Activated CD4-positive, alpha-beta T cell treated with anti-CD3 and anti-CD28 coated beads, Interleukin-2, amount 50 U/mL, for 16 hours (primary cell): ENCODE measurements at regions not wholly inside any gene's neighbourhood (a gene's known extent, or its start where the extent isn't known, plus 50 kb on each side); places are given as distances from the start of the nearest gene placed in this dataset.
A peak's percentile ranks its signal among the peaks of the same experiment; 100 is the strongest.
"Not testable (repeated sequence)": the region's sequence is repeated elsewhere in the genome, so short reads cannot be mapped to it uniquely, and the experiment has no call there.

ENCODE experiments used
- DNase-seq: peaks from one replicate; pipeline ENCODE4 v3.0.0-alpha.2; 2020

DNA sequence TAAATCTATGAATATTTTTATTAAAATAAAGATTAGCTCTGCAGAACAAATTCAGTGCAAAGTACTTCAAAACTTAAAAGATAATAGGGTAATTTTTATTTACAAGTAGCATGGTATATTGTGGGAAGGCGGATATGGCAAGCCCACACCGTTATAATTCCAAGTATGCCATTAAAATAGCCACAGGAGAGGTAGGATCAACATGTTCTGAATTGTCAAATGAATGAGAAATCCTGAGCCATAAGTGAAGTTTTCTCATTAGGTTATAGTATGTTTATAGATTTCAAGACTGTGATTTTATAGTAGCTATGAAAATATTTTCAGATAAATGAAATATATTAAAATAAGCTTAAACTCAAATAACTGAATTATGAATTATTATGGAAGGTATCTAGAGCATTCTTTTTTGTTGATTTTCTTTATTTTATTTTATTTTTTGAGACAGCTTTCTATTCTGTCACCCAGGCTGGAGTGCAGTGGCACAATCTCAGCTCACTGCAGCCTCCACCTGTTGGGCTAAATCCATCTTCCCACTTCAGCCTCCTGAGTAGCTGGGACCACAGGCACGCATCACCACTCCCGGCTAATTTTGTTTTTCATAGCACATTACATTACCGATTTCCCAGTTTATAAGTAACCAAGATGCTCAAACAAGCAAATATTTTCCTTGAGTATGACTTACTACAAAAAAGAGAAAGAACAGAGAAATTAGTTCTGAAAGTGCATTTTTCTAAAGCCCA lies 956.6 kb downstream of the GATA3 start:
- DNase-seq: no peak

GRCh38 chr10:9012312-9012711 lies 957.8 kb downstream of the GATA3 start:
- no peak for DNase-seq

DNA sequence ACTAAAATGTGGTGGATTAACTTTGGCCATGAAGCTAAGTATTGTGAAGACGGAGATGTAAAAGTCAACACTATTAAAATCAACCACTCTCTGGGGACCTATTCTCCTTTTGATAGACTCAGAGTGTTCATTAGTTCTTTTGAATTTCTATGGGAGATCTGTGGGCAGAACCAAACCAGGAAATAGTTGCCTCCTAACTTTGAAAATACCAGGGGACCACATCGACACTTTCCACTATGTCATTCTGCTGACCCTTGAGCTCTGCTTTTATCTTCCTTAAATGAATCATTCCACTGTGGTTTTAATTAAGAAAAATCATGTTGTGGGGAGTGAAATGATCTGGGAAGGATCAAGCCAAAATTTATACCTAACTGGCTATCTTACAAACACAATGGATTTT lies 960.5 kb downstream of the GATA3 start:
- DNase-seq: no peak

DNA sequence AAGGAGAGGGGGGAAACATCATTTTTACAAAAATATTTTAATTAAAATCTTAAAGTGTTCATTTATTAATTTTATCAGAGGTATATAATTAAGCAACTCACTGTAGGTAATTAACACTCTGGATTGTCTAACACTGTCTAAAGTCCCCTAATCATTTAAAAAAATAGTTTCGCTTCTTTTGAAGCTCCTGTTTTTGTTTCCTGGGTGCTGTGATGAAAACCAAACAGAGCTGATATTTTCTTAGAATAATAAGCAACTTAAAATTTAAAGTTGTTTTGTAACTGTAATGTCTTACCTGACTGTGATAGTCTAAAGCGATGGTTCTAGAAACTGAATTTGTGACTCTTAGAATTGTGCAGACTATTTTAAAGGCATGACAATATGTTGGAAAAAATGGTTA lies 961.0 kb downstream of the GATA3 start:
- no peak for DNase-seq

- no peak for DNase-seq
Measured at GRCh38 chr10:9016930-9017329, 962.4 kb downstream of the GATA3 start.

- no peak for DNase-seq
Measured at GRCh38 chr10:9018195-9019173, 964.0 kb downstream of the GATA3 start.

DNA sequence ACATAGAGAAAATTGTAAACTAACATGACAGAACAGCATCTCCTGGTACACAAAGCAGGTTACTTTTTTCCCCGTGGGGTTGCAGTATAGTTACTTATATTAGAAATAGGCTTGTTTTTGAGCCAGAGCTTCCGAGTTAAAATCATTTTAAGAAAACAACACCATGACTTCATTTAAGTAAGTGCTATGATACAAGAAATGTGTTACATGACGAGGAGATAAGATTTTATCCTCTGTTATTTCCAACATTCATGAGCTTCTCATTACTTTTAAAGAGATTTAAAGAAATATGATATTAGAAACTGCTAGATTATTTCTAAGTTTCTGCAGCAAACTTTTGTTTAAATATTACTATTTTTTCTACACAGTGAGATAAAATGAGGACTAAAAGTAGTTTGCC lies 968.7 kb downstream of the GATA3 start:
- no peak for DNase-seq

DNA sequence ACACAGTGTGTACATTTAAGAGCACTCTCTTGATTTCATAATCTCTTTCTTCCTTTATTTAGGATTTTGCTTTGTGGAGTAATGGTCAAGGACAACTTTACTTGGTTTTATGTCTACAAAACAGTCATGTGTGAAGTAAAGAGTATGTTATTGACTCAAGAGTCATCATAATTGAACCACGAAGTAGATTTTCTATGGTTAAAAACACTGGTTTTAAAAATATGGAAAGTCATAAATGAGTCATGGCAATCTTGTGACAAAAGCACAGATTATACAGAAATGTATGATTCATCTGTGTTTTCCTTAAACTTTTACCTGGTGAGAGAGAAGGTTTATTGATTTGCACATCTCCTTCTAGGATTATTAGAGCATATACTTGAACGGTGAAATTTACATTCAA lies 969.7 kb downstream of the GATA3 start:
- DNase-seq: peak; percentile 66

DNA sequence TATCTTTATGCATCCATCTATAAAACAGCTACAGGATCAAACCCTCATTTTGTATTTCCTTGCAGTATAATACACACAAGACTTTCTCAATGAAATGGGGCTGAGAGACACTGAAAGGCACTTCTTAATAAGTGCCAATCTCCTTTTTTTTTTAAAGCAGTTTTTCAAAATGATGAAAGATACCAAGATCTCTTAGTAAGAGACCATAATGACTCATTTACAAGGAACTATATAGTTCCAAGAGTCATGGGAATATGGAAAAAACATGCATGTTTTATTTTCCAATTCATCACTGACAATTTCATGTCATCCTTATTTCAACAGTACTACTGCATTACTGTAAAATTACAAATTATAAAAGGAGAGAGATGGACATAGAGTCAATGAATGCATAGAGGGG lies 973.7 kb downstream of the GATA3 start:
- DNase-seq: no peak

DNA sequence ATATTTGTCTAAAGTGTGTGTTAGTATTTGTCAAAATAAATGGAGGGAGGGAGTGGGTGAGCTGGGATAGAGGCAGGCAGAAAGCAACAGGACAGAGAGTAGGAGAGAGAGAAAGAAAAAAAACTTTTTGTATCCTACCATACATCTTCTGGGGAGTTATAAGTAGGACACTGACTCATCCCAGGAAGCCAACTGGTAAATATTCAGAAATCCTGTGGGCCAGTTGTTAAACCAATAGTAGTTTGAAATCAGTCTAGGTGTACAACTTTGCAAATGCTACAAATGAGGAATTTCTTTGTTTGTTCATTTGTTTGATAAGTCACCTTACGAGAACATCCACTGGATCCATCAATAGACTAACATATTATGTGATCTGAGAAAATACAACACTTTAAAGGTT lies 980.9 kb downstream of the GATA3 start:
- no peak for DNase-seq

DNA sequence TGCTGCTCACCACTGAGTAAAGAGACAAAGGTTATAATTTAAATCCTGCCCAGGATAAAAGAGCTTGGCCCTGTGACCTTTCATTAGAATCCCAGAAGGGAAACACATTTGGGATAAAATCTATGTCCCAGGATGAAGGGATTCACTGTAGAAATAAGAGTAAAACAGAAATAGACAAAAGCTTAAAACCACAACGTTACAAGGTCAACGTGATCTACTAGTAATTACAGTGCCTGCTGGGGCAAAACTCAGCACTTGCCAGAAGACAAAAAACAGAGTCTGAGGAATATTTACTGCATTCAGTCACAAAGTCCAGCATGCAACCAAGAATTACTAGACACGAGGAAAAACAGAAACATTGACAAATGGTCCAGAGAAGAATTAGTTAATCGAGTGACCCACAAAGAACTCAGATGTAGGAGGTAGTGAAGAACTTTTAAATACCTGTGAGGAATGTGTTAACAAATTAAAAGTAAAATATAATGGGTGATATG lies 982.3 kb downstream of the GATA3 start:
- no peak for DNase-seq

- DNase-seq: no peak
Measured at GRCh38 chr10:9038146-9038714, 983.7 kb downstream of the GATA3 start.

DNA sequence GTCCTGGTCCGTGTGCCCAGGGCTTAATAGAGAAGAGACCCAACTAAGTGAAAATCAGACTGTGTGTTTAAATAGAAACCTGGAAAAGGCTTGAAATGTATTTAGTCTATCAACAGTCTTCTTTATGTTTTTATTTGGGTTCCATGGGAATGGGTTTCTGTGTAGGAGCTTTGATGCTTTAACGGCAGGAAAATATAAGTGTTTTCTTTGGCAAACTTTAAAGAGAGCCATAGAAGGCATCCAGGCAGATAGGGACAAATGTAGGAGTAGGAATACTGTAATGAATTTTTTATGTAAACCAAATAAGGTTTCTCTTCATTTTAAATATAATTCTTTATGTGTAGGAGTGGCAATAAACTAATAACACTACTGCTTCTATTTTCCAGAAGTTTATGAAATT lies 989.0 kb downstream of the GATA3 start:
- DNase-seq: no peak

GRCh38 chr10:9045311-9045710 lies 990.8 kb downstream of the GATA3 start:
- DNase-seq: no peak

GRCh38 chr10:9051328-9051974 lies 997.0 kb downstream of the GATA3 start:
- DNase-seq: no peak

DNA sequence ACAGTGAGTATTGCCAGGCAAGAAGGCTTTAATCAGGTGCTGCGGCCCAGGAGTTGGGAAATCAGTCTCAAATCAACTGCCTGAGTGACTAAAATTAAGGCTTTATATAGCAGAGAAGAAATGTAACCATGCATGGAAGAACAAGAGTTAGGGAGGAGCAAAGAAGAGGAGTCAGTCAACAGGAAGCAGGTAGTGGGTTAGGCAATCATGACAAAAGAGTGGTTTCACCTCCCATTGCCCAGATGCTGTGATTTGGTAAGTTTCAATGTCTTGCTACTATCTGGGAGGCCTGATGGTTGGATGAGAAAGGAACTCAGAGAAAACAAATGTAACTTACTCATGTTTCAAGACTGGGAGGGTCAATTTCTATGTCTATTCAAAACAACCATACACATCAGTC lies 998.3 kb downstream of the GATA3 start:
- no peak for DNase-seq

- no peak for DNase-seq
Measured at GRCh38 chr10:9056521-9056920, 1002.0 kb downstream of the GATA3 start.

DNA sequence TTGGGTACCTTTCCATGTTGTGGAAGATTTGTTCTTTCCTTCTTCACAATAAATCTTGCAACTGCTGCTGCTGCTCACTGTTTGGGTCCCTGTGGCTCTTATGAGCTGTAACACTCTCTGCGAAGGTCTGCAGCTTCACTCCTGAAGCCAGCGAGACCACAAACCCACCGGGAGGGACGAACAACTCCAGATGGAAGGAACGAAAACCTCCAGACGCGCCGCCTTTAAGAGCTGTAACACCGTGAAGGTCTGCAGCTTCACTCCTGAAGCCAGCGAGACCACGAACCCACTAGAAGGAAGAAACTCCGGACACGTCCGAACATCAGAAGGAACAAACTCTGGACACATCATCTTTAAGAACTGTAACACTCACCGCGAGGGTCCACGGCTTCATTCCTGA lies 1002.8 kb downstream of the GATA3 start:
- not testable (repeated sequence) for DNase-seq

DNA sequence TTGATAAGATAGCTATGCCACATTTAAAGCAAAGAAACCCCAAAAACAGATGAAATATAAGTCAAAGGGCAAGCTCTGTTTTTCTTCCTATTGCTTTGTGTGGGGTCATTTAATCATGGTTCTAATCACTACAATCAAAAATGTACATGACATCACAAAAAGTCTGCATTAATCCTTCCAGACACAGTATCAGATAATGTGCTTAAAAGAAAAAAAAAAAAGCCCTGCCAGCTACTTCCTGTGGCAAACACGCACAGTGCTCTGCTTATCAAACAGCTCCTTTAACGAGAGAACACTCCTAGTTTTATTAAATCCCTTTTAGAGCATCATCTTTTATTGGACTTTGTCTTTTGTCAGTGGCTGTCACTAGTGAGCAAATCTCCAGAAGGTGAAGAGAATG lies 1005.8 kb downstream of the GATA3 start:
- DNase-seq: no peak

- DNase-seq: no peak
Measured at GRCh38 chr10:9061871-9062270, 1007.4 kb downstream of the GATA3 start.

DNA sequence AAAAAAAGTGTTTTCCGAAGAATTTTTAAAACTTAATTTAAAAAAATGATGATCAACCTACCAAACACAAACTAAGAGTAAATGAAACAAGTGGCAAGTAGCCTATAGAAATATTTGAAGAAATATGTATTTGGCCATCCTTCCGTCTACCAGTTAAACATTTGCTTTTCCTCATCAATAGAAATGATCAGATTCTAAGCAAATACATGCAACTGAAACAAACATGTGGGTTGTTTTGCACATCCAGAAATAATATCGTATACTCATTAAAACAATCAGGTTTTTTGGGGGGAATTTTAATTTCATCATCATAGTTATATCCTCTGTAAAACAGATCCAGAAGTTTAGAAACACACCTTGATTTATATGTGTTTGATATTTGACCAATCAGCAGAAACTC lies 1011.7 kb downstream of the GATA3 start:
- no peak for DNase-seq

DNA sequence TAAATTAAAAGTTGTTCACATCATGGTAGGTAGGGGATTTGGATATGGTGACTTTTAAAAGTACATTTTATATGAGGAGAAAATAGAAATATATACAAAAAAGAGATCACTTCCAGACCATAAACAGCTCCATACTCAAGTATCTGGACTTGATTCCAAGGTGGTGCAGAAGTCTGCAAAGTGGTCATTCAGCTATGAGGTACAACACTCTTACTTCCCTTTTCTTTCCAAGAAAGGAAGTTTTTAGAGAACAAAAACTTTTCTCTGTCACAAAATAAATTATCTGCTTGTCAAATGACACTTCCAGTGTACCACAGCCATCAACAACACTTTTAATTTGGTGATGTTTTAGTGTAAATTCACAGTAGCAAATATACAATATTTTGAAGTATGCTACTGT lies 1013.5 kb downstream of the GATA3 start:
- DNase-seq: no peak

- DNase-seq: no peak
Measured at GRCh38 chr10:9069136-9069535, 1014.6 kb downstream of the GATA3 start.
